Heart right ventricle (tissue), 16 donors: ENCODE measurements at regions not wholly inside any gene's neighbourhood (a gene's known extent, or its start where the extent isn't known, plus 50 kb on each side); places are given as distances from the start of the nearest gene placed in this dataset.

Source experiments
- ATAC-seq, 8 donors: fragments of 200-7000 bp; cut with Tn5 transposase; one replicate each; pipeline ENCODE4 v1.9.1; 2020; ENCODE audit warnings: mild to moderate bottlenecking in 8 of 8, moderate library complexity in 8 of 8, moderate number of reproducible peaks in 1 of 8
- DNase-seq, 2 donors: peaks; one replicate each; pipeline ENCODE4 v3.0.0-alpha.2; 2020
- H3K27ac ChIP-seq, 10 donors: fragments of 200-600 bp; sonication (generic) in 2 of 10; one replicate each; pipeline versions ENCODE4 v1.5.0 to v1.8.0; 2020 to 2022; ENCODE audit warnings: mild to moderate bottlenecking in 3 of 10
- H3K27me3 ChIP-seq, 7 donors: fragments of 200-600 bp; one replicate each; pipeline ENCODE4 v1.8.0; 2021 to 2022; ENCODE audit warnings: mild to moderate bottlenecking in 2 of 7
- H3K36me3 ChIP-seq, 9 donors: fragments of 200-600 bp; sonication (generic) in 1 of 9; one replicate each; pipeline versions ENCODE4 v1.5.0 to v1.8.0; 2020 to 2022; ENCODE audit warnings: mild to moderate bottlenecking in 2 of 9
- H3K4me1 ChIP-seq, 9 donors: fragments of 200-600 bp; sonication (generic) in 1 of 9; one replicate each; pipeline versions ENCODE4 v1.5.0 to v1.8.0; 2020 to 2022; ENCODE audit warnings: mild to moderate bottlenecking in 4 of 9
- H3K4me3 ChIP-seq, 10 donors: fragments of 200-600 bp; sonication (generic) in 2 of 10; one replicate each; pipeline versions ENCODE4 v1.5.0 to v1.8.0; 2020 to 2022; ENCODE audit warnings: mild to moderate bottlenecking in 7 of 10, moderate library complexity in 2 of 10
- H3K9me3 ChIP-seq, 11 donors: fragments of 200-600 bp in 10 of 11; sonication (generic) in 2 of 11; one replicate each; pipeline versions ENCODE4 v1.5.0 to v1.8.0; 2013 to 2022; ENCODE audit warnings: mild to moderate bottlenecking in 2 of 11, control low read depth in 1 of 11, moderate library complexity in 1 of 11
- CTCF ChIP-seq, 9 donors: fragments of 200-600 bp; sonication (generic) in 2 of 9; IDR thresholded peaks; one replicate each; pipeline versions ENCODE4 v1.5.0 to v1.8.0; 2021 to 2022; ENCODE audit warnings: antibody characterized with exemption in 9 of 9, mild to moderate bottlenecking in 5 of 9, moderate library complexity in 1 of 9
- WGBS, 2 donors: extraction: QIAGEN DNeasy Blood & Tissue Kit; methylation state at CpG; one replicate each; pipeline ENCODE4 v1.1.7; 2013; ENCODE audit warnings: inconsistent platforms in 1 of 2; 5-methylcytosine and 5-hydroxymethylcytosine counted together
- intact Hi-C, 10 donors: fragments of 100-400 bp; cut with DNase I; formaldehyde crosslinking; loops; one replicate each; pipeline versions ENCODE4 v1.11.1 to v1.14.2; 2022
- donor health status: Arrhythmogenic right ventricular cardiomyopathy.
- donor health status: ischemic (EF 13 %, LVEDD 7.1; RV severe dilation, severe dysfunction).
- donor health status: healthy with polysubstance abuse.
- donor health status: DM: no; HTN: yes; CAD: no.
- donor health status: DM: no; HTN: no; CAD: no.
- donor health status: ischemic (EF 25% LVEDD 6.9; RV normal size, moderate dysfunction).
- donor health status: ischemic (EF 25% LVEDD 5.7; RV mildly dilated, moderate dysfunction).
- donor health status: healthy.
- donor health status: DM: yes; HTN: yes; CAD: no.
- donor health status: Ischemic cardiomyopathy.
- donor health status: ischemic (EF 35%, LVEDD 5.7; RV mildly dilated, moderate dysfunction).
- donor health status: nonischemic (EF 11% LVEDD 7.7; RV severe dilation, severe dysfunction).
- donor health status: DM: yes; HTN: yes; CAD: no.
- donor health status: PGD.
- donor health status: ischemic (EF 29% LVEDD 5.4; RV normal size, mild dysfunction).
- donor health status: nonischemic (EF 23%, LVEDD 6.1; RV moderate dilation, normal function).

GRCh38 chr11:71081704-71082230 is 170.6 kb downstream of the SHANK2 start:
- Histone ChIP-seq H3K9me3 (peaks cover 0 to 21% (median 0%) of the 10 kb centered on the region in 11 donors), H3K36me3 (no peaks in the 10 kb centered on the region), H3K4me3 (no peak overlapping the region), H3K4me1 (peaks cover 0 to 3% (median 0%) of the 10 kb centered on the region in 9 donors), H3K27me3 (peaks cover 0 to 22% (median 13%) of the 10 kb centered on the region in 7 donors), H3K27ac (no peak overlapping the region)
- peak in 1 of 8 donors; percentile 28 for ATAC-seq
- WGBS, 2 donors, result 85 to 89% methylated on average over 12 of the region's 12 CpGs
- DNase-seq, result no peak
- TF ChIP-seq CTCF (IDR thresholded peaks at IDR 0.05), result no peak
- intact Hi-C loops, result no loop called here

GRCh38 chr11:71080239-71081097 is 171.9 kb downstream of the SHANK2 start:
- H3K27me3 ChIP-seq, result peaks cover 0 to 28% (median 16%) of the 10 kb centered on the region in 7 donors
- H3K27ac ChIP-seq, result no peak overlapping the region
- H3K4me1 ChIP-seq, result peaks cover 0 to 3% (median 0%) of the 10 kb centered on the region in 9 donors
- TF ChIP-seq CTCF (IDR thresholded peaks at IDR 0.05), result peak; percentile 30 to 62 (median 55)
- peak; percentile 26 to 27 for DNase-seq
- H3K4me3 ChIP-seq, result no peak overlapping the region
- no peaks in the 10 kb centered on the region for H3K36me3 ChIP-seq
- H3K9me3 ChIP-seq, result peaks cover 0 to 21% (median 0%) of the 10 kb centered on the region in 11 donors
- intact Hi-C loops, result no loop called here
- ATAC-seq, result peak in 4 of 8 donors; percentile 46 to 79 (median 50)
- WGBS, 2 donors, result 63% methylated on average over 25 of the region's 25 CpGs

GRCh38 chr11:71079795-71080194 is 172.6 kb downstream of the SHANK2 start:
- 56 to 64% methylated on average over 3 of the region's 3 CpGs for WGBS, 2 donors
- Histone ChIP-seq H3K36me3 (no peaks in the 10 kb centered on the region), H3K4me1 (peaks cover 0 to 3% (median 0%) of the 10 kb centered on the region in 9 donors), H3K27me3 (peaks cover 0 to 29% (median 16%) of the 10 kb centered on the region in 7 donors), H3K4me3 (no peak overlapping the region), H3K27ac (no peak overlapping the region), H3K9me3 (peaks cover 0 to 21% (median 0%) of the 10 kb centered on the region in 11 donors)
- no peak for DNase-seq
- no peak for TF ChIP-seq CTCF (IDR thresholded peaks at IDR 0.05)
- ATAC-seq, result no peak
- intact Hi-C loops, result no loop called here

GRCh38 chr11:71078482-71078881 is 173.9 kb downstream of the SHANK2 start:
- TF ChIP-seq CTCF (IDR thresholded peaks at IDR 0.05), result no peak
- H3K27me3 ChIP-seq, result peaks cover 0 to 38% (median 20%) of the 10 kb centered on the region in 7 donors
- peaks cover 0 to 21% (median 0%) of the 10 kb centered on the region in 11 donors for H3K9me3 ChIP-seq
- ATAC-seq (no peak), DNase-seq (no peak)
- no peaks in the 10 kb centered on the region for H3K36me3 ChIP-seq
- WGBS, 2 donors, result 79% methylated on average over 6 of the region's 6 CpGs
- no peak overlapping the region for H3K4me3 ChIP-seq
- H3K4me1 ChIP-seq, result peaks cover 0 to 3% (median 0%) of the 10 kb centered on the region in 9 donors
- intact Hi-C loops, result no loop called here
- H3K27ac ChIP-seq, result no peak overlapping the region
